ENCODE measurements at regions not wholly inside any gene's neighbourhood (a gene's known extent, or its start where the extent isn't known, plus 50 kb on each side); places are given as distances from the start of the nearest gene placed in this dataset.
"Not testable (repeated sequence)": the region's sequence is repeated elsewhere in the genome, so short reads cannot be mapped to it uniquely, and the experiment has no call there.

DNA sequence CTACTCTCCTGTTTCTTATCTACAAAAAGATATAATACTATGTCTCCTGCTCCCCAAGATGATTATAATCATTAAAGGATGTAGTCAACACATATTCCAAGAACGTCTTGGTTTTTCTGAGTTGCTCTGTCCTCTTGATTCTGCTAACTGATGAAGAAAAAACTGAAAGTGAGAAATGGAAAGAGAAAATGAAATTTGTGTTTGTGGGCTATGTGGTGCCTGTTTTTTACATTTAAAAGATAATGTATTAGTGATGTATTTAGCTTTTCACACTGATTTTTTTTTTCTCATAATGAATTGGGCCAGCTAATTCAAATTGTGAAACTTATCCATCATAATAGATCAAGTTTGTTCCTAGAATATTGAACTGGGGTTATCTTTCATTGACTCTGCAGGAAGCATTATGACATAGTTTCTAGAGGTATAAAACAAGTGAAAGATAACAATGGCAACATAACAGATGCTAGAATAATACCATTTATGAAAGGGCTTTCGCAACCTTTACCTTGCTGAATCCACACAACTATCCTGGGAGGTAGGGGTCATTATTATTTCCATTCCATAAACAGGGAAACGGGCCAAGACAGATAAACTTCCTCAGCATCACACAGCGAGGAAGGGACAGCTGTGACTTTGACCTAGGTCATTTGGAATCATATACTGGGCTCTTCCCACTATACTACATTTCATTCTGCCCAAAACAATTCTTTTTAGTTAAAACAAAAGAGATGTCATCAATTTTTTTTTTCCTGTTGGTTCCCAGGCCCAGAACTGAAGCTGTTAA is 336.7 kb downstream of the GJA1 start:
- no peak for DNase-seq

GRCh38 chr6:121776054-121776453 is 340.6 kb downstream of the GJA1 start:
- DNase-seq, result no peak

DNA sequence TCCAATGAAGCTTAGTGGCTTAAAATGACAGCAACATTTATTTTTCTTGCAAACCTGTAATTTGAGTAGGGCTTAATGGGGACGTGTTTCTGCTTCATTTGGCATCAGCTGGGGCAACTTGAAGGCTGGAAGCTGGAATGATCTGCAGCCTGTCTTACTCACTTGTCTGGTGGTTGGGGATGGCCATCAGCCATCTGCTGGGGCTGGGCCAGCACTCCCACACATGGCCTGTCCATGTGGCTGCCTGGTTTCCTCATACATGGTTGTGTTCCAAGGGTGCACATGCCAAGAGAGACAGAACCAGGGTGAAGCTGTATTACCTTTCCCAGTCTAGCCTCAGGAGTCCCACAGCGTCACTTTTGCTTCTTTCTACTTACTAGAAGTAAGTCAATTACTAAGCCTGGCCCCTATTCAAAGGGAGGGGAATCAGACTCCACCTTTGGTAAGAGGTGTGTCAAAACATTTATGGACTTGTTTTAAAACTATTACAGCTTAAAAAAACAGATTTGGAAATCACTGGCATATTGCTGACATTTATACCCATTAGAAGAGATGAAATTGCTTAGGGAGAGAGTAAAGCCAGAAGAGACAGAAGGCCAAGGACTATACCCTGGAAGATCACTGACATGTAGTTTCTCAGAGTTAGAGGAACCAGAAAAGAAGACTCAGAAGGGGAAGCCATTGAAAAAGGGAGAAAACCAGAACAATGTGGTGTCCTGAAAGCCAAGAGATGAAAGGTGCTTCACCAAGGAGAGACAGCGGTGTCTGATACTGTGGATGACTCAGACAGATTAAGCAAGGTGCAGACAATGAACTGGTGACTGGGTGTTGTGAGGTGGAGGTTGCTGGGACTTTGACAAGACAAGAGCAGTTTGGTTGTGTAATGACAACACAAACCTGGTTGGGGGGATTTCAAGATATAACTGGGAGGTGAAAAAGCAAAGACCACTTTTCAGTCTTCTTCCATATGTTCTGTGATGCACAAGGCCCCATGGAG is 345.2 kb downstream of the GJA1 start:
- DNase-seq, result no peak

- DNase-seq, result no peak
These were observed 356.2 kb downstream of the GJA1 start for GRCh38 chr6:121791396-121792315.

DNA sequence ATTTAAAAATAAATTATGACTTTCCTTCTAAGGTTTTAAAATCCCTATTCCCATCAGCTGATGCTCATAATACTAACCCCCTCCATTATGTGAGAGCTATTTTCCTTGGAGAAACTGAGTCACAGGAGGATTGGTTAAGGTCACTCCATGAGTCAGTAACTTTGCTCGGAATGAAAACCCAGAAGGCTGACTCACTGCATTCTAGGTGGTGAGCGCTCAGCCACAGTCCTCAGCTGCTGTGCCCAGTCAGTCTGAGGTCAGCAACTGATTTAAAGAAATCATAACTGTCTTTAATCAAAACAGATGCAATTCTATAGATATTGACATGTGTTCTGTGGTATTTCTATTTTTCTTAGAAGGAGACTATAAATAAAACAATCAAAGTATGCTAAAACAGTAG is 359.2 kb downstream of the GJA1 start:
- DNase-seq, result peak; percentile 9

GRCh38 chr6:121797598-121797997 is 362.2 kb downstream of the GJA1 start:
- DNase-seq, result not testable (repeated sequence)

GRCh38 chr6:121798126-121798525 is 362.7 kb downstream of the GJA1 start:
- not testable (repeated sequence) for DNase-seq

GRCh38 chr6:121799574-121799973 is 364.1 kb downstream of the GJA1 start:
- no peak for DNase-seq

GRCh38 chr6:121800047-121800446 is 364.6 kb downstream of the GJA1 start:
- DNase-seq, result no peak

- DNase-seq, result no peak
These were observed 370.7 kb downstream of the GJA1 start for GRCh38 chr6:121806116-121806515.

- DNase-seq, result no peak
These were observed 373.8 kb downstream of the GJA1 start for GRCh38 chr6:121809211-121809610.

DNA sequence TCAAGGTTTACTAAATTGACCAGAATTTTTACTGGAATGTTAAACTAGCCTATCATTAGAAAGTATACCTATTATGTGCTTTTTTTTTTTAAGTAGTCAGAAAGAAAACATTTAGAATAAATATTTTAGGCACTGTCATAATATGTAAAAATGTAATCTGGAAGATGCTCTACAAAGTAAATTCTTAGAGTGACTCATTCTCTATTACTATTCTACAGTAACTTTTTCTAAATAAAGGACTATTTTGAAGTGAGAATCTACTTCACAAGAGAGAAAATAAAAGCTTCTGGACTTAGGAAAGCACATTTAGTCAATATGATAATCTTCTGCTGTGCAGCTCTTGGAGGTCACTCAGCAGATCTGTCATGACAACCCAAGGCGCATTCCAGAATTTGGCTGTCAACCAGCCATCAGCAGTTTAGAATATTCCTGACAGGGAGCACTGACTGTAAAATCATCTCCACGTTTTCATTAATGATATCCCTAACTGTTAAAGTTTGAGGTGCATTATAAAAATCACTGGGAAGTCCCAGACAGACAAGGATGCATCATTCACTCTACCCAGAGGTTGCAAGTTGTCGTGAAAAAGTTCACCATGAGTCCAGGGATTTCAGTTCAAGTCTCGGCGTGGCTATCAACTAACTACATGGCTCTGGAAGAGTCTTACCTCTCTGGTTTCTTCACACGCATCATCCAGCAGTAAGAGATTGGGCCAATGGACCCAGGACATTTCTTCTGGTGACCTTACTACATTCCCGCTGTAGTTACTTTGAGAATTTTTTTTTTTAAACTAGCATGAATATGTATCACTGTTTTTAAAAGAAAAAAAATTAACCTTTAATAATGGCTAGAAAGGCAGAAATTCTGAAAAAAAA is 374.9 kb downstream of the GJA1 start:
- no peak for DNase-seq

DNA sequence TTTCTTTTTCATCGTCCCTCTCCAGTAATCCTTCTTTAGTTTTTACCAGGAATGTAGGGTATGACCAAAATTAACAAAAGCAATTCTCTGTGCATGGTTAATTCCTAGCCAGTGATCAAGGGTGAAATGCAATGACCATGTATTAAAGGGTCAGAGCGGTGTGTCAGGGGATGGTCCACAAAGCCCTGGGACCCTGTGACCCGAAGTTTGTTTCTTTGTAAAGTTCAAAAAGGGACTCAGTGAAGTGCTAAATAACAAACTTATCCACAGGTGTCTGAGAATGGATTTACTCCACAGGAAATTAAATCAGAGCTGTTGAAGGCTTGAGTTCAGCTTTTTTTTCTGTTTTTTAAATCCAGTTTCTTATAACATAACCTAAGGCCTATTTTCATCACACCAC is 375.7 kb downstream of the GJA1 start:
- no peak for DNase-seq

- DNase-seq, result no peak
These were observed 380.9 kb downstream of the GJA1 start for GRCh38 chr6:121816361-121816760.

DNA sequence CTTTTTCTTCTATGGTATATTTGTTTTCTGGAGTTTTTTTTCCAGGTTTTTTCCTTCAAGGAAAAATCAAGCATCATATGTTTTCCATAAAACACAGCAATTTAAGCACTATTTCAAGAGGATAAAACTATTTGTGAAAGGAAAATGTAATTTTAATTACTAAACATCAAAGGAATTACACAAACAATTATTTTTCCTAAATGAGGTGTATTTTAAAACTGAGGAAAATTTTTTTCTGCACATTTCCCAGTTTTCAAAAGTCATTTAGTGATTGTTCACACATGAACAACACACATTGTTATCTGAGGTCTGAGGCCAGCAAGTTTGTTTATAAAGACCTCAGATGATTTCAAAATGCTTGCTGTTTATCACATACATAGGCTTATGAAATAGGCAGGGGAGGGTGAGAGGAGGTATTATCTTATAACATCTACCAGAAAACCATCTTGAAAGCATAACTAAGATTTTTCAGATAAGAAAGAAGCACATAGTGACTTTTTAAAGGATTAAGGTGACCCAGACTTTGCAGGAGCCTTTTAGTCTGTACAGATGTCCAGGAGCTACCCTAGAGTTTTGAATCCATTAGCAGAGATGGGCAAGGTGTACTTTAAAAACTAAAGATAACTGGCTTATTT is 381.6 kb downstream of the GJA1 start:
- no peak for DNase-seq

DNA sequence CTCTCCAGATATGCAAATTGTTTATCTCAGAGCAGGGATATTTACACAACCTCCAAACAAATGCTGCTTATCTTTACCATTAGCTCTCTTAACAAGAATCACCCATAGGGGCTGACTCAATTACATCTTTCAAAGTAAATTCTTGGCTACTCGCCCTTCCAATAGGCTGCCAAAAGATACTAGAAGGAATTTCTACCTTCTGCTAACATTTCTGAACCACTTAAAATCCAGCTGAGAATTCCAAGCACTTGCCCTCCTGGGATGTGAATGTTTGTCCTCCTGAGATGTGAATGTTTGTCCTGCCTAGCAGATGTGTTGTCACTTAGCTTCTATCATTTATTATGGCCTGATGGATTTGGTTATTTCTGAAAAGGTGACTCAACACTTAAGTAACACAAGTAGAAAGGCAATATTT is 388.0 kb downstream of the GJA1 start:
- no peak for DNase-seq

GRCh38 chr6:121826156-121826810 is 390.8 kb downstream of the GJA1 start:
- DNase-seq, result no peak

DNA sequence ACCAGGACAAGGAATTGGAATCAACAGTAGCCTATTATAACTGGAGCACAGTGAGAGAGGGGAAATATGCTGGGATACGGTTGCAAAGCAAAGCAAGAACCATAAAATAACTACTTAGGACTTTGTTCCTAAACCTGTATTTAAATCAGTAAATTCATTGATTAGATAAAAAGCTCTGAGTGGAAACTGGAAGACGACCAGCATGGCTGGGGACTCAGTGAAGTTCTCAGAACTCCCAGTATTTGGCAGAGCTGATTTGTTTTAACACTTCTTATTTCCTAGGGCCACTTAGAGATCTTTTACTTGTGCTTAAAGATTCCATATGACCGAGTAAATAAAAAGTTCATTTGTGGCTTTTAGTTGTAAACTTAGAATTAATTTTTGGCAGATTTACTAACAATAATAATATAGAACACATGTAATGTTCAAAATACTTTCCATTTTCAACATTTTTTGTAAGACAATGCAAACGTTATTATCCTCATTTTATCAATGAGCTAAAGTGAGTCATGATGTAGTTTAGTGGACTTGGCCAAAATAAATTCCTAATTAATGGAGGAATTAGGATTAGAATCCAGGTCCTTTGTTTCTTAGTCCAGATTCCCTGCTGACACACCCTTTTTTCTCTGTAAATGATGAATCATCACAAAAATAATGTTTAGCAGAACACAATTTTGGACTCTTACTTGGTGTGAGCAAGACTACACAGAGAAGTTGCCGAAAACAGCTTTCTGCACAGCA is 392.9 kb downstream of the GJA1 start:
- no peak for DNase-seq

- no peak for DNase-seq
These were observed 395.3 kb downstream of the GJA1 start for GRCh38 chr6:121830736-121831135.

GRCh38 chr6:121835662-121836061 is 400.2 kb downstream of the GJA1 start:
- no peak for DNase-seq

All from suppressor macrophage treated with lipopolysaccharide for 4 hours (primary cell).